IMR-90 (cell line): ENCODE measurements at regions not wholly inside any gene's neighbourhood (a gene's known extent, or its start where the extent isn't known, plus 50 kb on each side); places are given as distances from the start of the nearest gene placed in this dataset.

Experiments
- ATAC-seq: fragments of 200-7000 bp; cut with Tn5 transposase; 2 replicates; pipeline ENCODE4 v1.9.1; 2020; ENCODE audit warnings: low read depth, mild to moderate bottlenecking, moderate library complexity
- BruUV-seq: library from RNA; stranded (reverse); fragments of 400-500 nt; replicated peaks from 2 replicates; lab custom pipeline; 2021; lab: Mats Ljungman, UMichigan
- CTCF ChIA-PET: fragments of 300-600 bp; formaldehyde crosslinking; extraction: SDS; loops from one replicate; lab custom pipeline; 2021; ENCODE audit warnings: antibody characterized with exemption; lab: Yijun Ruan, JAX
- POLR2A ChIA-PET: fragments of 300-600 bp; sonication (Branson Sonifier 250); formaldehyde crosslinking; loops from one replicate; lab custom pipeline; 2022; ENCODE audit warnings: antibody characterized with exemption; ENCODE audit not compliant: unreplicated experiment; lab: Charles Lee
- DNase-seq: peaks from one replicate; pipeline ENCODE4 v3.0.0; 2013
- H2AFZ ChIP-seq: replicated peaks from 2 replicates; pipeline ENCODE3; 2013; ENCODE audit warnings: low read length, mild to moderate bottlenecking; ENCODE audit not compliant: poor library complexity
- H2AK5ac ChIP-seq: 2 replicates; pipeline ENCODE4 v1.6.1; 2013; ENCODE audit warnings: low read depth, low read length, inconsistent platforms
- H2AK9ac ChIP-seq: replicated peaks from 2 replicates; pipeline ENCODE3; 2013; ENCODE audit warnings: mild to moderate bottlenecking, low read depth, low read length, moderate library complexity; ENCODE audit not compliant: poor library complexity
- H2BK120ac ChIP-seq: 2 replicates; pipeline ENCODE4 v1.6.1; 2013; ENCODE audit warnings: low read depth, low read length, inconsistent platforms
- H2BK15ac ChIP-seq: 3 replicates; pipeline ENCODE4 v1.6.1; 2013; ENCODE audit warnings: low read depth, low read length, inconsistent platforms
- H2BK20ac ChIP-seq: 2 replicates; pipeline ENCODE4 v1.6.1; 2013; ENCODE audit warnings: low read depth, mild to moderate bottlenecking, inconsistent platforms, low read length, moderate library complexity
- H2BK5ac ChIP-seq: 2 replicates; pipeline ENCODE4 v1.6.1; 2013; ENCODE audit warnings: mild to moderate bottlenecking, low read depth, low read length, inconsistent platforms; ENCODE audit not compliant: poor library complexity, severe bottlenecking
- H3K14ac ChIP-seq: replicated peaks from 2 replicates; pipeline ENCODE4 v1.6.1; 2013; ENCODE audit warnings: low read depth, low read length, inconsistent platforms
- H3K18ac ChIP-seq: 2 replicates; pipeline ENCODE4 v1.6.1; 2013; ENCODE audit warnings: low read depth, low read length, control low read depth
- H3K23ac ChIP-seq: 2 replicates; pipeline ENCODE4 v1.6.1; 2013; ENCODE audit warnings: low read depth, low read length, inconsistent platforms
- H3K27ac ChIP-seq: 2 replicates; pipeline ENCODE4 v1.5.1; 2013; ENCODE audit warnings: mild to moderate bottlenecking, control low read depth, low read length; ENCODE audit not compliant: insufficient read depth
- H3K27me3 ChIP-seq: 2 replicates; pipeline ENCODE4 v1.6.1; 2013; ENCODE audit warnings: low read length; ENCODE audit not compliant: control insufficient read depth, insufficient read depth
- H3K36me3 ChIP-seq: 2 replicates; pipeline ENCODE4 v1.6.1; 2013; ENCODE audit warnings: low read length, mixed read lengths; ENCODE audit not compliant: control insufficient read depth, insufficient read depth
- H3K4ac ChIP-seq: 2 replicates; pipeline ENCODE4 v1.6.1; 2013; ENCODE audit warnings: low read depth, low read length, inconsistent platforms
- H3K4me1 ChIP-seq: 2 replicates; pipeline ENCODE4 v1.6.1; 2013; ENCODE audit warnings: low read length, mixed read lengths; ENCODE audit not compliant: control insufficient read depth, insufficient read depth
- H3K4me2 ChIP-seq: 2 replicates; pipeline ENCODE4 v1.6.1; 2013; ENCODE audit warnings: low read depth, mild to moderate bottlenecking, control low read depth, low read length, moderate library complexity
- H3K4me3 ChIP-seq: 2 replicates; pipeline ENCODE4 v1.5.1; 2013; ENCODE audit warnings: low read depth, mild to moderate bottlenecking, control low read depth, low read length, moderate library complexity; ENCODE audit not compliant: insufficient read depth
- H3K56ac ChIP-seq: 2 replicates; pipeline ENCODE4 v1.6.1; 2013; ENCODE audit warnings: low read length, inconsistent platforms; ENCODE audit not compliant: insufficient read depth; ENCODE audit errors: extremely low read depth
- H3K79me1 ChIP-seq, 2 experiments: 2 replicates each; pipeline ENCODE4 v1.6.1; 2013; ENCODE audit warnings: low read length in 2 of 2, inconsistent platforms in 1 of 2, low read depth in 1 of 2
- H3K9ac ChIP-seq: 2 replicates; pipeline ENCODE4 v1.6.1; 2013; ENCODE audit warnings: low read depth, low read length, control low read depth
- H3K9me1 ChIP-seq: 2 replicates; pipeline ENCODE4 v1.6.1; 2013; ENCODE audit warnings: low read length, inconsistent platforms; ENCODE audit not compliant: insufficient read depth
- H3K9me3 ChIP-seq: 2 replicates; pipeline ENCODE4 v1.6.1; 2013; ENCODE audit warnings: low read length; ENCODE audit not compliant: control insufficient read depth, insufficient read depth
- H4K20me1 ChIP-seq: 2 replicates; pipeline ENCODE4 v1.6.1; 2013; ENCODE audit warnings: low read length, inconsistent platforms; ENCODE audit not compliant: insufficient read depth
- H4K5ac ChIP-seq: 2 replicates; pipeline ENCODE4 v1.6.1; 2013; ENCODE audit warnings: mild to moderate bottlenecking, low read depth, low read length, control low read depth
- H4K8ac ChIP-seq, 2 experiments: 2 replicates each; pipeline ENCODE4 v1.6.1; 2013; ENCODE audit warnings: low read depth in 2 of 2, low read length in 2 of 2, control low read depth in 1 of 2, inconsistent platforms in 1 of 2
- H4K91ac ChIP-seq: 2 replicates; pipeline ENCODE4 v1.6.1; 2013; ENCODE audit warnings: low read depth, low read length, inconsistent platforms; ENCODE audit not compliant: insufficient read depth
- BHLHE40 ChIP-seq: fragments of 150-350 bp; IDR thresholded peaks from 2 replicates; pipeline ENCODE4 v1.6.1; 2016; ENCODE audit warnings: mild to moderate bottlenecking, low read depth, low read length
- CTCF ChIP-seq: conservative IDR thresholded peaks from 2 replicates; pipeline ENCODE4 v1.5.1; 2012; ENCODE audit warnings: mild to moderate bottlenecking, low read depth, low read length, improper control_type of control experiment
- ELK1 ChIP-seq: fragments of 150-350 bp; IDR thresholded peaks from 2 replicates; pipeline ENCODE4 v1.6.1; 2016; ENCODE audit warnings: low read depth, mild to moderate bottlenecking, low read length, moderate library complexity, borderline replicate concordance
- MAFK ChIP-seq: IDR thresholded peaks from 2 replicates; pipeline ENCODE4 v1.6.1; 2012; ENCODE audit warnings: low read depth, low read length, improper control_type of control experiment
- MXI1 ChIP-seq: IDR thresholded peaks from 2 replicates; pipeline ENCODE4 v1.6.1; 2012; ENCODE audit warnings: low read depth, mild to moderate bottlenecking, low read length, moderate library complexity, borderline replicate concordance
- NFE2L2 ChIP-seq: fragments of 150-350 bp; IDR thresholded peaks from 2 replicates; pipeline ENCODE4 v1.6.1; 2016; ENCODE audit warnings: low read depth, mild to moderate bottlenecking, low read length
- POLR2A ChIP-seq: IDR thresholded peaks from 2 replicates; pipeline ENCODE4 v1.6.1; 2012; ENCODE audit warnings: mild to moderate bottlenecking, low read depth, low read length
- RAD21 ChIP-seq: IDR thresholded peaks from 2 replicates; pipeline ENCODE4 v1.6.1; 2012; ENCODE audit warnings: low read length, improper control_type of control experiment
- RCOR1 ChIP-seq: IDR thresholded peaks from 2 replicates; pipeline ENCODE4 v1.6.1; 2012; ENCODE audit warnings: mild to moderate bottlenecking, low read length, improper control_type of control experiment; ENCODE audit not compliant: insufficient replicate concordance
- RFX5 ChIP-seq: IDR thresholded peaks from 2 replicates; pipeline ENCODE4 v1.8.0; 2012; ENCODE audit warnings: low read depth, mild to moderate bottlenecking, low read length, moderate library complexity
- SMC3 ChIP-seq: fragments of 150-350 bp; IDR thresholded peaks from 2 replicates; pipeline ENCODE4 v1.6.1; 2016; ENCODE audit warnings: low read depth, mild to moderate bottlenecking, antibody characterized with exemption, low read length, moderate library complexity
- WGBS, 2 experiments: methylation state at CpG; one replicate each; pipeline versions ENCODE4 v1.1.5 to v1.1.7; 2013; ENCODE audit warnings: missing lambda C conversion rate in 2 of 2; ENCODE audit not compliant: insufficient read length in 1 of 2; ENCODE audit errors: extremely low coverage in 2 of 2; 5-methylcytosine and 5-hydroxymethylcytosine counted together
- dilution Hi-C: fragments of 300-500 bp; cut with HindIII; formaldehyde crosslinking; loops from one replicate; pipeline ENCODE4 v1.14.3; 2018; ENCODE audit warnings: low sequenced_read_pairs; ENCODE audit not compliant: unreplicated experiment
- in situ Hi-C: fragments of 300-500 bp; cut with MboI; formaldehyde crosslinking; loops from 3 replicates; pipeline ENCODE4 v1.14.3; 2019; ENCODE audit warnings: low sequenced_read_pairs, inconsistent platforms, mixed read lengths
- intact Hi-C: fragments of 100-400 bp; cut with micrococcal nuclease; formaldehyde crosslinking; loops from 2 replicates; pipeline ENCODE4 v1.10.0; 2022

GRCh38 chr9:82356131-82356530 lies 367.6 kb downstream of the SPATA31D1 start:
- Histone ChIP-seq H2BK20ac (no peak overlapping the region), H3K4me3 (no peak overlapping the region)
- in situ Hi-C loops, result no loop called here

More at GRCh38 chr9:82356131-82356530, 367.6 kb downstream of the SPATA31D1 start:
- no peak overlapping the region for H4K8ac ChIP-seq
- no peaks in the 10 kb centered on the region for H3K36me3 ChIP-seq
- H3K9ac ChIP-seq, result no peak overlapping the region
- H2AK9ac ChIP-seq, result no peak overlapping the region
- TF ChIP-seq ELK1 (no peak), RFX5 (no peak), NFE2L2 (no peak), MAFK (no peak), CTCF (no peak), BHLHE40 (no peak), MXI1 (no peak), RAD21 (no peak), RCOR1 (no peak), SMC3 (no peak), POLR2A (no peak)
- no peak overlapping the region for H3K4me2 ChIP-seq
- no peak overlapping the region for H3K56ac ChIP-seq
- H2AFZ ChIP-seq, result no peak overlapping the region
- CTCF ChIA-PET, result interaction anchor here (0.7 kb wide), 1 partner anchor 276 kb away, joined by 3 read pairs; no protein-coding TSS in a partner anchor
- 0 out of 2 replicates have a peak, but pooled peaks cover 7% of the 10 kb centered on the region for H3K9me1 ChIP-seq
- no peaks in the 10 kb centered on the region for H3K9me3 ChIP-seq
- intact Hi-C loops, result no loop called here
- no peak overlapping the region for H4K91ac ChIP-seq
- H3K4me1 ChIP-seq, result peaks cover 10% of the 10 kb centered on the region
- no peak overlapping the region for H3K4ac ChIP-seq
- H2BK15ac ChIP-seq, result 0 out of 3 replicates have a peak overlapping the region, but pooled peaks have one; percentile 65
- WGBS, 2 experiments, result no CpG with 5 or more reads among the region's 2 CpGs
- H3K27ac ChIP-seq, result no peak overlapping the region
- POLR2A ChIA-PET, result no interaction called here
- no peaks in the 10 kb centered on the region for H4K20me1 ChIP-seq
- no peak overlapping the region for H4K5ac ChIP-seq
- H3K14ac ChIP-seq, result no peak overlapping the region
- ATAC-seq (no peak), DNase-seq (no peak)
- H2BK120ac ChIP-seq, result no peak overlapping the region
- H3K27me3 ChIP-seq, result no peaks in the 10 kb centered on the region
- no peaks in the 10 kb centered on the region for H3K79me1 ChIP-seq
- BruUV-seq, result no TSS peak
- dilution Hi-C loops, result no loop called here
- H3K18ac ChIP-seq, result no peak overlapping the region
- no peak overlapping the region for H2BK5ac ChIP-seq
- no peak overlapping the region for H3K23ac ChIP-seq
- H2AK5ac ChIP-seq, result no peak overlapping the region
